ENCODE measurements at regions not wholly inside any gene's neighbourhood (a gene's known extent, or its start where the extent isn't known, plus 50 kb on each side); places are given as distances from the start of the nearest gene placed in this dataset.
"Not testable (repeated sequence)": the region's sequence is repeated elsewhere in the genome, so short reads cannot be mapped to it uniquely, and the experiment has no call there.

- no peak for DNase-seq
Observed at GRCh38 chr6:90463359-90463758, 123.5 kb downstream of the MAP3K7 start.

- DNase-seq = no peak
Observed at GRCh38 chr6:90462102-90462501, 124.8 kb downstream of the MAP3K7 start.

- no peak for DNase-seq
Observed at GRCh38 chr6:90461383-90461782, 125.5 kb downstream of the MAP3K7 start.

GRCh38 chr6:90460051-90460450 is 126.8 kb downstream of the MAP3K7 start:
- no peak for DNase-seq

GRCh38 chr6:90459225-90459758 is 127.6 kb downstream of the MAP3K7 start:
- no peak for DNase-seq

- peak in 1 of 3 donors; percentile 22 for DNase-seq
Observed at GRCh38 chr6:90458353-90459224, 128.3 kb downstream of the MAP3K7 start.

- DNase-seq = no peak
Observed at GRCh38 chr6:90457867-90458259, 129.0 kb downstream of the MAP3K7 start.

- DNase-seq = not testable (repeated sequence)
Observed at GRCh38 chr6:90456997-90457866, 129.6 kb downstream of the MAP3K7 start.

- DNase-seq = no peak
Observed at GRCh38 chr6:90456001-90456400, 130.9 kb downstream of the MAP3K7 start.

GRCh38 chr6:90454836-90455427 is 131.9 kb downstream of the MAP3K7 start:
- no peak for DNase-seq

- DNase-seq = no peak
Observed at GRCh38 chr6:90450268-90450953, 136.5 kb downstream of the MAP3K7 start.

- DNase-seq = no peak
Observed at GRCh38 chr6:90449311-90449710, 137.6 kb downstream of the MAP3K7 start.

- no peak for DNase-seq
Observed at GRCh38 chr6:90448836-90449235, 138.0 kb downstream of the MAP3K7 start.

- no peak for DNase-seq
Observed at GRCh38 chr6:90446164-90446563, 140.7 kb downstream of the MAP3K7 start.

GRCh38 chr6:90445533-90446108 is 141.3 kb downstream of the MAP3K7 start:
- no peak for DNase-seq

GRCh38 chr6:90444160-90444714 is 142.6 kb downstream of the MAP3K7 start:
- no peak for DNase-seq

GRCh38 chr6:90442366-90442765 is 144.5 kb downstream of the MAP3K7 start:
- DNase-seq = no peak

- no peak for DNase-seq
Observed at GRCh38 chr6:90440586-90441283, 144.1 kb upstream of the BACH2 start.

- DNase-seq = no peak
Observed at GRCh38 chr6:90439586-90439985, 142.9 kb upstream of the BACH2 start.

GRCh38 chr6:90436403-90436802 is 139.8 kb upstream of the BACH2 start:
- DNase-seq = no peak

Measured in suppressor macrophage treated with lipopolysaccharide for 1 hour (primary cell).